ENCODE measurements at regions not wholly inside any gene's neighbourhood (a gene's known extent, or its start where the extent isn't known, plus 50 kb on each side); places are given as distances from the start of the nearest gene placed in this dataset.

DNA sequence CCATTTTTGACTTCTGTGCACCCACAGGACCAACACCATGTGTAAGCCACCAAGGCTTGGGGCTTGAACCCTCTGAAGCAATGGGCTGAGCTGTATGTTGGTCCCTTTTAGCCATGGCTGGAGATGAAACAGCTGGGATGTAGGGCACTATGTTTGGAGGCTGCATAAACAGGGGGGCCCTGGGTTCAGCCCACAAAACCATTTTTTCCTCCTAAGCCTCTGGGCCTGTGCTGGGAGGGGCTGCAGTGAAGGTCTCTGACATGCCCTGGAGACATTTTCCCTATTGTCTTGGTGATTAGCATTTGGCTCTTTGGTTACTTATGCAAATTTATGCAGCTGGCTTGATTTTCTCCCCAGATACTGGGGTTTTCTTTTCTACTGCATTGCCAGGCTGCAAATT lies 144.9 kb downstream of the ZNF326 start:
- DNase-seq (ENCODE audit: low read depth) = no peak

DNA sequence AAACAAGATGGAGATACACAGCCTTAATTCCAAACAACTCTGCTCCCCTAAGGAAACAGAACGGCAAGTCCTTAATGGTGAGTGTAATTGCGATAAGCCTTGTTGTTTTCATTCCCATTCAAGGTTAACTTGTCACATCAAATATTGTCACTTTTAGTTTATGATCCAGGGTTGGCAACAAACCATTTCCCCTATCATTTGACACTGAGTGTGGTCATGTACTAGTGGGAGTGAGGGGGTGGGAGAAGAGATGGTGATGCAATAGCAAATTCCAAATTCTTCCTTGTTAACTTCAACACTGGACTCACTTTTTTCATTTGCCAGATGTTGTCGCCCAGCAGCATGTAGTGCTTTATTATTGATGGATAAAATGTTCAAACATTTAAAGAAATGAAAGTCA lies 140.4 kb downstream of the ZNF326 start:
- DNase-seq (ENCODE audit: low read depth) = no peak

- DNase-seq (ENCODE audit: low read depth) = no peak
Observed at GRCh38 chr1:90134175-90134955, 139.5 kb downstream of the ZNF326 start.

DNA sequence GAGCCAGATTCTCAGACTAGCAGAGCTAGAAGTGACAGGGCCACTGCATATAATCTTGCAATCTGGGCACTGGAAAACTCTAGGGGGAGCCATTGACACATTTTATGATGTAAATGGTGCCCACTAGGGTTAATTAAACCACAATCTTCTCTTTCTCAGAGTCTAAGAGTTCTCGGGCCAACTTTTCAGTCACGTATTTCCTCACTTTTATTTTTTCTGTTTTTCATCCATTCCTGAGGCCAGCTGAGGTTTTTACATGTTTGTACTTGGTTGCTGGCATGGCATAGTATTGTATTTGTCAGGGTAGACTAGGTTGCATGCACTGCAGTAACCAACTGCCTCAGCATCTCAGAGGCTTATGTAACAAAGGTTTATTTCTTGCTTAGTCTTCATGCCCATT lies 138.2 kb downstream of the ZNF326 start:
- DNase-seq (ENCODE audit: low read depth) = peak; percentile 36

GRCh38 chr1:90132306-90132705 lies 137.4 kb downstream of the ZNF326 start:
- DNase-seq (ENCODE audit: low read depth) = no peak

DNA sequence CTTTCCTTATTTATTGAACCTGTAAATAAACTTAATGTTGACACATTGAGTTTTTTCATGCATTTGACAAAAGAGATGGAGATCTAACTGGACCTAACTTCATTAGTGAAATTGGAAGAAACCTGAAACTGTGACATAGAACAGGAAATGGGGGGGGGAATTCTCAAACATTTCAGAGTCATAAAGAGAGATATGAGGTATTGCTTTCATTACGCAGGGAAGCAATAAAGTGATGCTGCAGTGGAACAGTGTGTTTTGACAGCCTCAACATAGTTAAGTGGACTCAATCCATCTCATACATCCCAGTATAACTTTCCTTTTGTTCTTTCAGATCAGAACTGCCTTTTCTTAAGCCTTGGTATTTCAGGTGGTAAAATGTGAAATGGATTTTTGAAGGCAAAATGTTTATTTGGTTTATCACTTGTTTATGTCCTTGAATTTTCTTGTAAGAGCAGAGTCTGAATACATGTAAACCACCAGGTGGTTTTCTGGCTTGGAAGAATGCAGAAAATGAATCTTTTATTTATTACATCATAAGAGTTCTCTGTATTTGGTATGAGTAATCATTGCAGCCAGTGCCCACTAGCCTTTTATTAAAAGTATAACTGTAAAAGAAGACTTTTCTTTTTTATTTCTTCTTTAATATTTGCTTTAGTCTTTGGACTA lies 132.5 kb downstream of the ZNF326 start:
- no peak for DNase-seq (ENCODE audit: low read depth)

DNA sequence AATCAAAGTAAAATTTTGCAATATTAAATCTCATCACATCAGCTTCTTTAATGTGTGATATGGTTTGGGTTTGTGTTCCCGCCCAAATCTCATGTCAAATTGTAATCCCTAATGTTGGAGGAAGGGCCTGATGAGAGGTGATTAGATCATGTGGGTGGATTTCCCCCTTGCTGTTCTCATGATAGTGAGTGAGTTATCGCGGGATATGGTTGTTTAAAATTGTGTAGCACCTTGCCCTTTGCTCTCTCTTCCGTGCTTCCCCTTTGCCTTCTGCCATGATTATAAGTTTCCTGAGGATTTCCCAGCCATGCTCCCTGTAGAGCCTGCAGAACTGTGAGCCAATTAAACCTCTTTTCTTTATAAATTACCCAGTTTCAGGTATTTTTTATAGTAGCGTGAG lies 131.9 kb downstream of the ZNF326 start:
- no peak for DNase-seq (ENCODE audit: low read depth)

DNA sequence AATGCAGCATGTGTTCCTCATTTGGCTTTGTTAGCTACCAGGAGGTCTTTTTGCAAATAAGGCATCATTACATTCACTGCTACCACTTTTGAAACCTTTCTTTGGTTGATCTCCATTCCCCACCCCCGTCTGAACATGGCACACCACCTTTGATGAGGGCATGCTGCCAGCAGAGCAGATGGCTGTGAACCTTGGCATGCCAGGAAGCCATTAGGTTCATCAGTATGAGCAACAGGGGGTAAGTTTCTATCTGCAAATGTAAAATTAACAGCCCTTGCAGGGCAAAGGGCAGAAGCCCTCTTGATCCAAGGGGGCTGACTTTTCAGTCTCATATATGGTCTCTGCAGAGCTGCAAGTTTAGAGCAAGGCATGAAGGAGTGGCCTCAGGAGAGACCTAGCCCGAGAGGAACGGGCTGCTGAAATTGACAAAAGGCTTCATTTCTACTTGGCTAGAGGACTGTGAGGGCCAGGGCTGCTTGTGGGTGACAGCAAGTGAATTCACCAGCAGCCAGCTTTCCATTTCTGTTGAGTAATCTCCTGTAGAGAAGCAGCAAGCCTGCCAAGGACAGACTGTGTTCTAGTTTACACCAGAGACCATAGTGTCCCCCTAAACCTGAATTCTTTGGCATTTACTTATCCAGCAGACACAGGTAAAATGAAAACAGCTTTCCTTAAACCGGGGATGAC lies 127.9 kb downstream of the ZNF326 start:
- no peak for DNase-seq (ENCODE audit: low read depth)

DNA sequence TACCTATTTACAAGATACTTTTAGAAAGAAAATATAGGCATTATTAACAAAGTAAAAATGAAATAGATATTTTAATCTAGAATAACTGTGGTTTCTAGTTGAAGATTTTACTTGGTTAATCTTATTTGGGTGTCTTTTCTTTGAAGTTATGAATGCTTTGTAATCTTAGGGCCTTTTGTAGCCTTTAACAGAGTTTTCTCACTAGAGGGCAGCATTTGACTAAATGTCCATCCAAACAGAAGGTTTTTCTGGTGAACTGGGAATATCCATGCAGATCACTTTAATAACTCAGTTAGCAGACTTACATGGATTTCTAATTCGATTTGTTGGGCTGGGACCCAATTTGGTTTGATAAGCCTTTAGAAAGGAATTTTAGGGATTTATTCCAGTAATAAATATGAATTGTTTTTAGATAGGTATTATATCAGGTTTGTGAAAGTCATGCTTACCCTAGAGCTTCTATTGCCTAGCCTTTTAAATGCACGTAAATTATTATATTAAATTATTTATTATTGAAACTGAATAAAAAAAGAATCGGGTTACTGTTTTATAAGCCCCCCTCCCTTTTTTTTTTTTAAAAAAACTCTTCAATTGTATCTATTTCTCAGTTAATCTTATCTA lies 119.7 kb downstream of the ZNF326 start:
- peak; percentile 41 for DNase-seq (ENCODE audit: low read depth)

DNA sequence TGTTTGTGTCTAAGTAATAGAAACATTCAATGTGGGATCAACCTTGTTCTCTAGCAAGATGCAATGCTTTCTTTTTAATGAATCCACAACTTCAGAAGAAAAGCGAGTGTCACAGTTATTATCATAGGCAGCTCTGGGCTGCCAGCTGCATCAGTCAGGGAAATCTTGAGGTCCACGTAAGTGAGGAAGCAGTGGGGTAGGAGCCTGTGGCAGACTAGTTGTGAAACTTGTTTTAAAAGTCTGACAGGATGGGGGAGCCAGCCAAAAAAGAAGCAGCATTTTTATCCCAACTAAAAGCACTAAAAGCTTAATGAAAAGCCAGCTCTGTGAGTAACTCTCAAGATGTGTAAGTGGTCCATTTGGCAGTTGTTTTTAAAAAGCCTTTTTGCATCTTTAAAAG lies 113.1 kb downstream of the ZNF326 start:
- no peak for DNase-seq (ENCODE audit: low read depth)

DNA sequence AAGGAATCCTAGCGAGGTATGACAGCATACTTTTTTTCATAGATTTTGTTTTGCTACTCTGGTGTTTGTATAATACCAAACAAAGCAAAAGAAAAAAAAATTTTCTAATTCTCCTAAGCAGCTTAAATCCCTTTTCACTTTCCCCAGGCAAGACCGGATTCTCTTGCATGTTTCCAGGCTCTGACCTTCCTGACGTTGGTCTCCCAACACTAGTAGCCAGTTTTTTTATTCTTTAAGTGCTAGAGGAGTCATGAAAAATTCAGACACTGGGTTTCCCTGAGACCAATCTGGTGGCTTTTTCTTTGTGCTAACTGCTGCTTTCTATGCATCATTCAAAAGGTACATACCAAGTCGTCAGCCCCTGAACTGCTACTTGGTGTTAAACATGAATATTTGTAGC lies 111.4 kb downstream of the ZNF326 start:
- no peak for DNase-seq (ENCODE audit: low read depth)

DNA sequence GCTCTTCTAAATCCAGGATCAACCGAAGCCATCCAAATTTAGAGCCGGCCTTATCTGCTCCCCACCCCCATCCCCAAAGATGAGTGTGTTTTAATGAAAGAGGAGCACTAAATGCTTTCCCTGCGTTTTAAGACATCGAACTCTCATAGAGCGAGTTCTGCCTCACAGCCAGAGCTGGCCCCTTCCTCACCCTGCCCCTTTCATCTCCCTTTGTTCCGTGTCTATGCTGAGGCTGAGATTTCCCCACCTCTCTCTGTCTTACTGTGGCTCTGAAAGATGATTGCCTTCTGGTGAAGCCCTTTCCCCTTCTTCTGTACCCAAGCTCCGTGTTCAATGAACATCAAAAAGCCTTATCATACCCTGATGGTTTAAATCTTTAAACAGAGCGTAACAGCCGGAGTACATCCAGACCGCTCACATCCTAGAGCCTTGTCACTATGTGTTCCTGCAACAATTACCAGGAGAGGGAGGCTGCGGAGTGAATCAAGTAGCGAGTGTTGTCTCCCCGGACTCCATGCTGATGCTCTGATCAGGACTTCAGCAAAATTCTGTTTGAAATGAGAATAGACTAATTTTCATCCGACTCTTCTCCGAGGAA lies 110.1 kb downstream of the ZNF326 start:
- no peak for DNase-seq (ENCODE audit: low read depth)

- DNase-seq (ENCODE audit: low read depth) = no peak
Observed at GRCh38 chr1:90100566-90100965, 105.7 kb downstream of the ZNF326 start.

GRCh38 chr1:90092441-90092840 lies 97.5 kb downstream of the ZNF326 start:
- DNase-seq (ENCODE audit: low read depth) = no peak
